SH-SY5Y (cell line): ENCODE measurements at regions not wholly inside any gene's neighbourhood (a gene's known extent, or its start where the extent isn't known, plus 50 kb on each side); places are given as distances from the start of the nearest gene placed in this dataset.

Experiments used
- GATA2 ChIP-seq: IDR thresholded peaks from 2 replicates; pipeline ENCODE4 v1.6.1; 2011; ENCODE audit warnings: mild to moderate bottlenecking, low read depth, low read length
- GATA3 ChIP-seq: IDR thresholded peaks from 2 replicates; pipeline ENCODE4 v1.6.1; 2011; ENCODE audit warnings: low read depth, mild to moderate bottlenecking, low read length, moderate library complexity

DNA sequence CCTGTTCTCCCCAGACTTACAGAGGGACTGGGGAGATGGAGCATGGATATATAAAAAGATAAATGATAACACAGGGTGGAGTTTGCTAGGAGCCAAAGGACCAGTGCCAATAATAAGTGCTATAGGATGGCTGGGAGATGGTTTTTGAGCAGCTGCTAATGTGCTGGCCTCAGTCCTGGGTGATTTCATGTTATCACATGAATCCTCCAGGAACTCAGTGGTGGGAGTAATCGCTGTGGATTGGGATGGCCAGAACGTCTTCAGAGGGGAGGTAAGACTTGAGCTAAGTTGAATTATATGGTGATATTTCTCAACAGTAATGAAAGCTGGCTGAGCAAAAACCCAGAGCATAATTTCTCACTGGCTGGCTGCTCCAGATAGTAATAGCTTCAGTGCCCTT, 441.4 kb downstream of the SLC4A3 start:
- TF ChIP-seq GATA3 (no peak), GATA2 (no peak)
